HG03066 (cell line): ENCODE measurements at regions not wholly inside any gene's neighbourhood (a gene's known extent, or its start where the extent isn't known, plus 50 kb on each side); places are given as distances from the start of the nearest gene placed in this dataset.
"Not testable (repeated sequence)": the region's sequence is repeated elsewhere in the genome, so short reads cannot be mapped to it uniquely, and the experiment has no call there.

ENCODE experiments used
- ATAC-seq: cut with Tn5 transposase; IDR thresholded peaks from one replicate; pipeline ENCODE4 v1.9.1; 2021; ENCODE audit warnings: low read depth; ENCODE audit not compliant: unreplicated experiment

DNA sequence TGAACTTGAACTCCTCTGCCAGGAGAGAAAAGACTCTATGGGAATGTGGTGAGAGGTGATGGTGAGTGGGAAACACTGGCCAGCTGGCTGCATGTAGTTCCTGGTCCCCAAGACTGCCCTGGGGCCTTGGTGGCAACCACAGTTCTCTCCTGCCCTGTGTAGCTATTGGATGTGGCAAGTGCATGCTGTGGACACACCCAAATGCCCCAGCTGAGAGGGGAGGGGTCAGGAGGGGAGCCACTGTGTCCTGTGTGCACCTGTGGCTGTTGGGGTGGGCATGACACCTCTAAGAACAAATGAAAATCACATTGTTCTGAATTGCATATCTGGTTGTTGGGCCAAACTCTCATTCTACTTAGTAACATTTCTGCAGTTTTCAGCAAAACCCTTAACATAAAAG is 409.6 kb downstream of the NSUN3 start:
- no peak for ATAC-seq

DNA sequence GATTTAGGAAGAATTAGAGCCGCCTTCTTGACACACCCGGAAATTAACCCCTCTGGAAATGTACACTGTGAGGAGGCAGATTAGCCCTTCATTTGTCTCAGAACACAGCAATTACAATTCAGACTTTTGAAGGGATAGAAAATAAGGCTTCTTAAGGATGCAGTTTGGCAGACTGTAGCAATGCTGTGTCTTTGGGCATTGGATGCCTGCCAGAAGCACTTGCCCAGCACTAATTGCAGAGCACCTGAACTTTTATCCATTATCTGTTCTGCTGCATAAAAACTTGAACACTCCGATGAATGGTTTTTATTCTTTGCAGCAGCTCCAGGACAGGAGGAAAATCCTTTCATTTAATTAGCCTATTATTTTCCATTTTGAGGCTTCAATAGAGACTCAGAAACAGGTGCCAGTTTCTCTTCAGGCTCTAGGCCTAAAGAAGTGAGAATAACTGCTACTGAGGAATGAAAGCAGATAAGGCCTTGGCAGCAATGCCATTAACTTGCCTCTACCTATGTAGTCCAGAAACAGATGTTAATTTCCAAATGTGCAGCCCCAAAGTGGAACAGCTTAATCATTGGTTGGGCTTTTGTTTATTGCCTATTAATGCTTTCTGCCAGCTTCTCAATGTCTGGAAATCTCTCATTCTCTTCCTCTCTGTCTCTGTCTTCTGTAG is 418.5 kb downstream of the NSUN3 start:
- ATAC-seq: no peak

DNA sequence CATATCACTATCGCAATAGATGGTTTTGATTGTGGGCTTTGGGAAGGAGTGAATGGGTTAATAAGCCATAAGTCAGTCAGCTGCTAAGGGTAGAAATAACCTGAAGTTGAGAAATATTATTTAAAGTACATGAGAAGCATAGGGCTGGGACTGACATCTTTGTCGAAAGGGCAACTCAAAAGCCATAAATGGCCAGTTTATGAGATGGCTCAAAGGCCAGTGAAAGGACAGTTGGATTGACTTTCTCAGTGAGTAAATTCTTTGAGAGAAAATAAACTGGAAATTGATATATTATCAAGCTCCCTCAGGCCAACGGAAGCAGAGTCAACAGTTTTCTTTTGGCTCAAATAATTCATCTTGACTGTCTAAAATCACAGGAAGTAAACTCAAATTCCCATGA is 419.8 kb downstream of the NSUN3 start:
- ATAC-seq: no peak

DNA sequence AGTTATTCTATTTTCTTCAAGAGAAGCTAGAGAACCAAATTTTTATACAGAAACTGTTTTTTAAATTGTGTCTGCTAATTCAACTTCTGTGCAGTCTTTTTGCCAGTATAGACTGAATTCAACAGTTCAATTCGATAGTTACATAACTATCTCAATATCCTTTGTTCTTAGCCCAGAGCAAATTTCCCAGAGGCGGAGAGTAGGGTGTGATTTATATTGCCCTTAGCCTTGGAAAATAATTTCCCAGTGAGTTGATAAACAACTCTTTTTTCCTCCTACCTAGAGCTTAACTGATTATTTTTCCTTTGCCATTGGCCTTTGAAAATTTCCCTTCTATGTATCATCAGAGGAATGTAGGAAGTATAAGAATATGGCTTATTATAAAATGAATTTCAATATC is 420.5 kb downstream of the NSUN3 start:
- no peak for ATAC-seq

DNA sequence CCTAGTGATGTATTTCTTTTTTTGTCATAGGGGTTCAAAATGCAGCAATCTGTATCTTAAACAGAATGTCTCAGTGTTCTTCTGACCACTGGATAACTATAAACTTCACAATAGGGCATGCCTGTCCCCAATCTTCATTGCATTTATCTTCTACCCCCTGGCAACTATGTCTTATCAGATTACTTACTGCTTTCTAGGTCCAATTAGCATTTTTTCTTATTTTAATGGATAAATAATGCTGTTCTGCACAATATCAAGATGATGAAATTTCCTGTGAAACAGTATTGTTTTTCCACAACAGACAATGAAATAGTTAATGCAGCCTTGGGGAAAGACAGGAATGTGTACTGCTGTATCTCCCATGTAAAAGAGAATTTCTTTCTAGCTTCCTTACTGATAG is 432.1 kb downstream of the NSUN3 start:
- ATAC-seq: no peak

DNA sequence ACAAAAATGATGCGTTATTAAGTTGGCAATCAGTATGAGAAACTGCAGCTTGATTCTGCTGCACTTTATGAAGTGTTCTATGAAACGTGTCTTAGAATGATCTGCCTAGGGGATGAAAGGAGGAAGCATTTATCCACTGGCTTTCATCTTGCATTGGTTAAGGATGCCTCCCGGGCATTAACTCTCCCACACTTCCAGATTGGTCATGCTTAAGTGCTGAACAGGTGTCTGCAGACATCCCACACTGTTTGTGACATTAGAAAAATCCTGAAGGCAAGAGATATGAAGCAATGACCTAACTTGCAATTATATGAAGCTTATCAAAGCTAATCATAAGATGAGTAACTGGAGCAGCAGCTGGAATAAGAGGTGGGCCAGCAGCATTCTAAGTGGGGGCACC is 437.3 kb downstream of the NSUN3 start:
- ATAC-seq: no peak

DNA sequence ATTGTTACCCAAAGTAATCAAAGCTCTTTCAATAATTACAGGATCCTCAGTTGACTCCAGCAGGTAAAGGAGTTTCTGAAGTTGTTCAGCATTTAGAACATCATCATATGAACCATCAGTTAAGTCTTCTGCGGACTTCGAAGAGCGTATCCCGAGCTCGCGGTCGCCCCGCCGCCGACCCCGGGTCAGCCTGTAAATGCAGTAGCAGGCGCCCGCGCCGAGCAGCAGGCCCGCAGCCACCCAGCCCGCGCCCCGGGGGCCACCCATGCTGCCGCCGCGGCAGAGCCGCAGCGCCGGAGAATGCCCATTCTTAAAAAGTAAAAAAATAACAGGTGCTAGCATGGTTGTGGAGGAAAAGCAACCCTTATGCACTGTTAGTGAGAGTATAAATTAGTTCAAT is 444.5 kb downstream of the NSUN3 start:
- ATAC-seq: not testable (repeated sequence)

DNA sequence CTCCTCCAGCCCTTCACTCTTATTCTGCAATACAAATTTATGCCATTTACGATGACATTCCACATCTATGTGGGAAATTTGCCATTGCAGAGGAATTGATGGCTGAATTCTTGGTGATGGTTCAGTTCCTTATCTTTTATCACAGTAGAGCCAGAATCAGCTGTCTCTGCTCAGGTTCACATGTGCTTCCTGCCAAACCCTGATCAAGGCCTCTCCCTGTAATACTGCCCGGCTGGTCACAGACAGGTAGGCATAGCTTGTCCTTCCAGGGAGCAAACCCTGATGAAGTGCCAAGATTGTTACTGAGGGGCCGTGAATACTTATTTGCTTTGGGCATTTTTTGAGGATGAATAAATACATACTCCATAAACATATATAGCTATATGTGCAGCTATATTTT is 450.0 kb downstream of the NSUN3 start:
- ATAC-seq: no peak

DNA sequence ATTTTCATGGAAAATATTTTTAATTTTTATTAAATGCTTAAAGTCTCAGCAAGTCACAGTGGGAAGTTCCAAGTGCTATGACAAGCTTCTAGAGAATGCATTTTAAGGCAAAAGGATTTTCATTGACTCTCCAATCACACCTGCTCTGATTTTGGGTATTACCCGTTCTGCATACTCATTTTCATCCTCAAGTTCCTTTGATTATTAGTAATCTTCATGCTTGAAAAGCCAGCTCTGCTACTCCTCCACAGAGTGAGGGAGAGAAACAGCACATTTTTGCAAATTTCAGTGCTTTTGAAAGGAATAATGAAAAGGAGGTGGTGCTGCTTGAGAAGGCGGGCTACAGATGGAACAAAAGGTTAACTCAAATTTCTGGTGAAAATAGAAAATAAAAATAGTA is 450.7 kb downstream of the NSUN3 start:
- no peak for ATAC-seq

DNA sequence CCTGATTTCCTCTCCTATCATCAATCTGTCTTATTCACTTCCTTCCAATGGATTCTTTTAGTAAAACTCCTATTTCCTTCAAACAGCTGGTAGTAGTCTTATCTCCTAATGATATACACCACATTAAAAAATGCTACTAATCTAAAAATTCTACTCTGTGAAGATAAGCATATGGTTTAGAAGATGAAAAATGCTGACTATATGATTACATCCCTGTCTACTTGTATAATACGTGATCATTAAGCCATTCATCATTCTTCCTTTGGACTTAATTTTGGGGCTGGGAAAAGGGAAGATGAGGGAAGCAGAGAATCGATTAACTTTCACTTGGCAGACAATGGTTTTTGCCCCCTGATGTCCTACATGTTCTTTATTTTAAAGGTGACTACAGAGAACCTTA is 453.1 kb downstream of the NSUN3 start:
- no peak for ATAC-seq

DNA sequence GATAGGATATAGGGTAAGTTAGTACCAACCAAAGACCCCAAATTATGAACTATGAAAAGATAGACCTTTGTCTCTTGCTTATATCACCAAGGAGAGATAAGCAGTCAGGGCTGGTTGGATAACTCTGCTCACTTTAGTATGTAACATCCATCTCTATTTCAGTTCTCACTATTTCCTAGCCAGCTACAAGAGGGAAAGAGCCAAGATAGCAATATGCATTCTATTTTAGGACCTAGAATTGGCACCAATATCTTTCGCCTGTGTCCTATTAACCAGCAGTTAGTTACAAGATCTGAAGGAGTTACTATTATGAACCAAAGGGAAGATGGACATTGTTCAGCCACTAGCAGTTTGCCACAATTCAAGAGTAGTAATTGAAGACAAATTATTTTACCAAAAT is 457.5 kb downstream of the NSUN3 start:
- no peak for ATAC-seq

DNA sequence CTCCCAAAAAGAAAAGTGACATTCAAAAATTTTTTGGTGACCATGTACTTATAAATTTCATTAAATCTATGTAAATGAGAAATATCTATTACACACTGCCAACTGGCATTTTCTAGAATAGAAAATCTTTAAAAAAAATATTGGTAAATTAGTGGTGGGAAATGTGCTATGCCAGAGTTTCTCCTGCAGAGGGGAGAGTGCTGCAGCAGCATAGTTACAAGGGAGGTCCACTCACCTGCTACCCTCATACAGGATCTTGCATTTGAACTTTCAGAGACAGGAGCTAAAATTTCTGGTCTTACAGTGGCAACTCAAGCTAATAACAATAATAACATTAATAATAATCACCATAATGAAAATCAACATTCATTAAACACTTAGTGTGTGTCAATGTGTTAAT is 459.6 kb downstream of the NSUN3 start:
- ATAC-seq: no peak

DNA sequence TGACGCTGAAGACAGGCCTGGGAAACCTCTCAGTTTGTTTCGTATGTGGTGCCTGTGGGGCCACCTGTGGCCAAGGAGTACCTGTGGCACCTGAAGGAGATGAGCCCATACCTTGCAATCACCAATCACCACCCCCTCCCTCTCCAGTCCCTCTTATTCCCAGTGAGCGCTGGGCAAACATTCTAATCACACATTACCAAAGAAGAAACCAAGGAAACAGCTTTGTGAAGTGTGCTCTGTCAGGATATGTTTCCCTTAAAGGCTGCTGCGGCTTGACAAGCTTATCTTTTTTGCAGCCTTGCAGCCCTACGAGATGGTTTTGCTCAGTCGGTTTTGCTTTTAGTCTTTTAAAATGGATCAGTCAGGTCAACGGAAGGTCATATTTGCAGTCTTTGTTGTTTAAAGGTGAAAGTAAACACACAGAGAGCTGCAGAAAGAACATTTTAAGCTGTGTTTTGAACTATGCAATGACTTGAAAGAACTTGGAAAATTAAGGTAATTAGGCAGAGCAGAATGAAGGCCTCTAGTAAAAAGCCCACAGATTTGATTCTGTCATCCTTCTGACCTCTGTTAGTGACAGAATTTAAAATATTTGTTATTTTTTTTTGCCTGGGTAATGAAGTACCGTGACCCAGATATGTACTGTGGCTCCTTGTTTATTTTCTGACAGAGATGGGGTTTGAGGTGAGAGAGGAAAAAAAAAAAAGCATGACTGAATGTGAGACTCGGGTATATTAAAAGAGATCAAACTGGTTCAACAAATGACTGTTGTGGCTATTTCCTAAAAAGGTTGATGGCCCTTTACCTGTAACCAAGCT is 461.4 kb downstream of the NSUN3 start:
- ATAC-seq: no peak

DNA sequence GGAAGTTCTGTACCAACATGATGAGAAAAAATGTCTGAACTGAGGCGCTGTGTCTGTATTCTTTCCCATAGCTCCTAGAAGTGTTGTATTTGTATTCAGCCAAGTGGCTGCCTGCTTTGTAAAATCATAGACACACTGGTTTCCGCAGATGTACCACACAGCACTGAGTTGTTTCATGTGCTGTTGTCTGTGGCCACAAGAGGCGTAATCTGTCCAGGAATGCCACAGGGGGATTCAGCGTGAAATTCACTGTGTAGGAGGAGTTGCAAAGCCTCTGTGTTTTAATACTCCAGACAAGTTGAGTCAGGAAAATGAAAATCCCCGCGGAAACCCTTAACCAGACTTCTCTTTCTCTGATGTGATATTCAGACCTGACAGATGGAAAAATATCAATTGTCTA is 462.2 kb downstream of the NSUN3 start:
- ATAC-seq: no peak

DNA sequence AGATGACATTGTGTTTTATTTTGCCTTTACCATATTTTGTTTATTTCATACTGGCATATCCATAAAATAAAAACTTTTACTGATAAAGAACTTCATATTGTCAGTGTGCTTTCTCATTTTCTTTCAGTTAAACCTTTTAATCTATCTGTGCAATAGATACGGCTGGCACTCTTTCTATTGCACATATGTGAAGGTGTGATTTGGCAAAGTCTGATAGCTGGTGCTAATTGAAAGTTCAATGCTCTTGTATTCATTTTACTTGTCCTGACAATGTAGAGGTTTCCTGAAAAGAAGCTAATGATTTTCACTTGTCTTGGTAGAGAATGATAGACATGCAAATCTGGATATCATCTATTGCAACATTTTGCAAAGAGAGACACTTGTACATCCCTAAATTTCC is 467.0 kb downstream of the NSUN3 start:
- no peak for ATAC-seq

DNA sequence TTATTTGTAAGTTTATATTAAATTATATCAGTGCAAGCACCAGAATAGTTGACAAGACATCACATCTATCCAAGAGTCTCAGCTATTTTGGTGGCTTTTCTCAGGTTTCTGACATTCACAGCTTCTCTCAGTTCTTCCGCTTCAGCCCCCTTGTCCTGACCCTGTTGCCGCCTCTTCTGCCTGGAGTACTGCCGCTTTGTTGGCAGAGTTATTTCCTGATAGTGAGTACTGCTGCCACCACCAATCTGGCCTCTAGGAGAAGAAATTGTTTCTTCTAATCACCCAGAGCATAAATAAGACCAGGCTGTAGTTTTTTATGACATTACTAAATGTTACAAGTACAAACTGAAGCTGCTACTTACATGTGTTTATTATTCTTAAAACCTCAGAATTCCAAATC is 470.1 kb downstream of the NSUN3 start:
- no peak for ATAC-seq

DNA sequence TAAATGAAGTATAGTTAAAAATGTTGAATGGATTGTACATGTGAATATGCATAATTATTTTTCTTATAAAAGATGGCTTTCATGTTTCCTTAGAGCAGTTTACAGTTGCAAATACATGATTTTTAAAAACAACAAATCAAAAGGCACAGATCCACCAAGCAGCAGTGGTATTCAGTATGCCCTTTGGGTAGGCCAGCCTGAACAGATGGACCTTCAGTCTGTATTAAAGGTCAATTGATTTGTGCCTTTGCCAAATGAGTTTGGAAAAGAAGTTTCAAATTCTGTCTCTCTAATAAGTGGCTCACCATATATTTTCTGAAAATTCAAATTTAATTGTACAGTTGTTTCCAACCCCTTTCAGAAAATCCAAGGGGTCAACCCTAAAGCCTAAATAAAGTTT is 477.1 kb downstream of the NSUN3 start:
- no peak for ATAC-seq

DNA sequence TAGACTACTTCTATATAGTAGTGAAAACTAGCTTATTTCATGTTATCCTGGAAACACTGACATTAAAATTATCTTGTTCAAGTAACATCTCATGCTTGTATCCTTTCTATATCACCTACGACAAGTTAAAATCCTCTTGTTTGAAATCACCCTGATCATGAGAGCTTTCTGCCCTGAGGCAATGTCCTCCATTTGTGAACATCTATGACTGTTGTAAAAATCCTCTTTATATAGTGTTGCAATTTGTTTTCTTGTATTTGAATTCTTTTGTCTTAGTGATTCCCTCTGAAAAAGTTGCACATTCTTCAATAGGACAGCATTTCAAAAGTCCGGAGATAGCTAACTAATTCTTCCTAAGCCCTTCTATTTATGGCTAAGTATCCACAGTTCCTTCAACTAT is 480.3 kb downstream of the NSUN3 start:
- ATAC-seq: no peak

DNA sequence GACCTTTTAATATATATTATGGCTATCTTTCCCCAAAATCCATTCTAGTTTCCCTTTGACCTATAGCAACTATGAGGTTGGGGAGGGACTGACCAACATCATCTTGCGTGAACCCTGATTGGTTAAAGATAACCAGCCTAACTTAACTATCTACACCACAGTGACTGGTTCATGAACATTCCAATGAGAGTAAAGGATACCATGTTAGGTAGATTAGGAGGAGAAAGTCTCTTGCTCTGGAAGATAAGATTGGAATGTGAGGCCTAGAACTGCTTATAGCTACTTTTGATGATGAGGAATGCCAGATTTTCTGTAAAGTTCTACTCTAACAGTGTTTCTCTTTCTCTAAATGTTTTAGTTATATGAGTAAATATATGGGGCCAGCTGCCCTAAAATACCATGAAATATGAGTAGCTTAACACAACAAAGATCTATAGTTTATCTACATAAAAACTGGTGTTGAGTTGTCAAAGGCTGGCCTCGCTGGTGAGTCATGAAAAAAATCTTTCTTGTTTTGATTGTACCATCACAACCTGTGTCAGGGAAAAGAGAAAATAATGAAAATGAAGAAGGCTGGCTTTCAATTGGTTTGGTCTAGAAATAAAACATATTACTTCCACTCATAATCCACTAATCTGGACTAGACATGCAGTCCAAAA is 481.4 kb downstream of the NSUN3 start:
- no peak for ATAC-seq

DNA sequence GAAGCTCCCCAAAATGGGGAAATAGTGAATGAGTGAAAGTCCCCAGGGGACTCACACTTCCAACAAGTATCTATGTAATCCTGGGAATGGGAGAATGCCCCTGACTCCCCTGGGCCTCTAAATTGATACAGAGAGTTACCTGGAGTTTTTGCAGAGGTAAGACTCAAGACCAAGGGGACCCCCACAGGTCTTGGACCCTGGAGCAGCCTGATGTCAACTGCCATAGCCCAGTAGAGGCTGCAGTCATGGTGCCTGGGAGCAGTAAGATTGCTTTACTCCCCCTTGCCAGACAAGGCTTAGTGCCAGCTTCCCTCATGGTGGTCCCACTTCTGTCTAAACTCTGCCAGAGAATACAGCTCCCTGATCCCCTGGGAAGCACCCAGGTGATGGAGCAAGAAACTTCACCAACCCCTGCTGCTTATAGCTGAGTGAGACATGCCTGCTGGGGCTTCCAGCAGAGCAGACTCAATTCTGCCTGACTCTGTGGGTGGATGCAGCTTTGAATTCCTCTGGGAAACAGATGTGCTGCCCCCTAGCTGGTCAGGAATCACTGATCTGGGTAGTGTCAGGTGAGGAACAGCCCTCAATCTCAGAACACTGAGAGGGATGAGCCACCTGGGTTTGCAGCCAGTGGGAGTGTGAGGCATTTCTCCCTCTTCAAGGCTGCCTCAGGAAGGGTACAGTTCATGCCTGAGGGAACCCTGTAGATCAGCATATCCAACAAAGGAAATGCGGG is 485.9 kb downstream of the NSUN3 start:
- ATAC-seq: no peak

DNA sequence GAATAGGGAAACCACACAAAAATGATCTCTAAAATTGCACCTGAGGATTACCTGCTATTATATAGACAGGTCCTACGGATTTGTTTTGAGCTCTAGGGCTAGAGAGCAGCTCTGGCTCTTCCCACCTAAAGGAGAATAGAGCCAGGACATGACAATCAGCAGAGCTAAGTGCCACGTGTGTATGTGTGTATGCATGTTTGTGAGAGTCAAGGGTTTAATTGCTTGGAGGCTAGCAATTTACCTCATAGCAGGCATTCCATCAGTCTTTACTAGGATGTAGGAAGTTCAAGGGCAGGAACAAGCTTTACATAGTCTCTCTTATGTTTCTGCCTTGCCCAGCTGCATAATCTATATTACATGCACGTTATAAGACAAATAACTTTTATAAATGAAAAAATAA is 498.2 kb downstream of the NSUN3 start:
- ATAC-seq: no peak
